Stimulated activated effector memory CD8-positive, alpha-beta T cell treated with anti-CD3 and anti-CD28 coated beads, Interleukin-12 subunit alpha, Interleukin-12 subunit beta, amount 100 ng/mL, for 72 hours (primary cell): ENCODE measurements at regions not wholly inside any gene's neighbourhood (a gene's known extent, or its start where the extent isn't known, plus 50 kb on each side); places are given as distances from the start of the nearest gene placed in this dataset.
"Not testable (repeated sequence)": the region's sequence is repeated elsewhere in the genome, so short reads cannot be mapped to it uniquely, and the experiment has no call there.

Experiments used
- ATAC-seq: fragments of 150-1000 bp; cut with Tn5 transposase; 2 replicates; pipeline ENCODE4 v1.10.0; 2021
- DNase-seq, 2 donors: peaks; one replicate each; pipeline ENCODE4 v3.0.0; 2021 to 2022; ENCODE audit warnings: low spot score in 2 of 2
- H3K27ac Mint-ChIP-seq: one replicate; pipeline ENCODE4 v1.8.0; 2022; ENCODE audit warnings: mild to moderate bottlenecking, mixed read lengths
- H3K36me3 Mint-ChIP-seq: one replicate; pipeline ENCODE4 v1.8.0; 2022; ENCODE audit warnings: mild to moderate bottlenecking, mixed read lengths
- H3K4me1 Mint-ChIP-seq: one replicate; pipeline ENCODE4 v1.8.0; 2022; ENCODE audit warnings: mixed read lengths
- H3K4me3 Mint-ChIP-seq: one replicate; pipeline ENCODE4 v1.8.0; 2022; ENCODE audit warnings: mild to moderate bottlenecking, mixed read lengths
- H3K9me3 Mint-ChIP-seq: one replicate; pipeline ENCODE4 v1.8.0; 2022; ENCODE audit warnings: mixed read lengths

DNA sequence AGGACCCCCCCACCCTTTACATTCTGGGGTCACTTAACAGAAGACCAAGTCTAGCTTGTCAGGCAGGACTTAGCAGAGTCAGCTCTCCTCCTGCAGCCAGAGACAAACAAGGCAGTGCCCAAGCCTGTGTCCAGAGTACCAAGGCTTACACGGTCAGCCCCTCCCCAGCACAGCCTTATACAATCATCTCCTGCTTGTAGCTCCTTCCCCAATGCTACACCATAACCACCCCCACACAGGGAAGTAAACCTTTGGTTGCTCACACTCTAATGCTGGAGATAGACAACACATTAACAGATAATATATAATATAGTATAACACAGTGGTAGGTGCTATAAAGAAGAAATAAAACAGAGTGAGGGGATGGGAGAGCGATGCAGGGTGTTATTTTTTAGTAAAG is 175.4 kb upstream of the PWP1 start:
- ATAC-seq (no peak), DNase-seq (no peak)
- Mint-ChIP-seq H3K4me3 (no peak overlapping the region), H3K4me1 (peaks cover 18% of the 10 kb centered on the region), H3K9me3 (no peaks in the 10 kb centered on the region), H3K27ac (peak overlapping the region; percentile 6), H3K36me3 (no peaks in the 10 kb centered on the region)

GRCh38 chr12:107511292-107511691 is 174.3 kb upstream of the PWP1 start:
- Mint-ChIP-seq H3K4me1 (peaks cover 25% of the 10 kb centered on the region), H3K4me3 (no peak overlapping the region), H3K9me3 (no peaks in the 10 kb centered on the region), H3K27ac (no peak overlapping the region), H3K36me3 (no peaks in the 10 kb centered on the region)
- ATAC-seq (no peak), DNase-seq (no peak)

GRCh38 chr12:107512391-107512790 is 173.2 kb upstream of the PWP1 start:
- H3K4me1 Mint-ChIP-seq, result peaks cover 20% of the 10 kb centered on the region
- H3K36me3 Mint-ChIP-seq, result no peaks in the 10 kb centered on the region
- no peaks in the 10 kb centered on the region for H3K9me3 Mint-ChIP-seq
- H3K4me3 Mint-ChIP-seq, result no peak overlapping the region
- no peak for ATAC-seq
- DNase-seq, result no peak
- no peak overlapping the region for H3K27ac Mint-ChIP-seq

GRCh38 chr12:107513184-107513583 is 172.4 kb upstream of the PWP1 start:
- Mint-ChIP-seq H3K9me3 (no peaks in the 10 kb centered on the region), H3K27ac (no peak overlapping the region), H3K36me3 (no peaks in the 10 kb centered on the region), H3K4me1 (peaks cover 20% of the 10 kb centered on the region), H3K4me3 (no peak overlapping the region)
- no peak for ATAC-seq
- no peak for DNase-seq

DNA sequence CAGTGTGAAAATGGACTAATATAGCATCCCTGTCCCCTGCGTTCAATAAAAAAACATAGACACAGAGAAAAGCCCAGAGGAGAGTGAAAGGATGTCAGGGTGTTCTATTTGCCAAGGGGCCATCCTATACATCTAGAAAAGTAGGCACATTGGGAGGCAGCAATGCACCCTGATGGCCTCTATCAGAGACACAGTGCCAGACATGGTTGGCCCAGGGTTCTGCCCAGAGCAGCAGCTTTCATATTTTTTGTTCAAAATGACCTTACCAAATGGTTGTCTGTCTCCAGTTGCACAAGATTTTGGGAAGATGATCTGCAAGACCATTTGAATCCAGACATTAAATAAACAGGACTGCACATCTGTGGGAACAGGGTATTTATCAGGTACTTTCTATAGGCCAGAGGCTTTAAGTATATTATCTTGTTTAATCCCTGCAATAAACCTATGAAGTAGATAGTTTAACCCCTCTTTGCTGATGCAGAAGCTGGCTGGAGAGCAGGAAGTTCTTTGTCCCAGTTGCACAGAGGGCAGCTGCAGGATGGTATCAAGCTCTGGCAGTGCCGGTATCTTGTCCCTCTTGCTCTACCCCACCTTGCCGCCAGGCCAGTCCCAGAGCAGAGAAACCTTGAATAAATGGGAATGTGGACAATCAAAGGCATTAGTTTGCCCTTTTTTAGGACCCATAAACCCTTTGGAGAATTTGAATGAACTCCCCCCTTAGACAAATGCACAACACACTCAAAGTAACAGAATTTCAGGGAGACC is 171.8 kb upstream of the PWP1 start:
- H3K4me3 Mint-ChIP-seq, result no peak overlapping the region
- ATAC-seq (no peak), DNase-seq (no peak)
- no peaks in the 10 kb centered on the region for H3K36me3 Mint-ChIP-seq
- peaks cover 20% of the 10 kb centered on the region for H3K4me1 Mint-ChIP-seq
- H3K27ac Mint-ChIP-seq, result no peak overlapping the region
- no peaks in the 10 kb centered on the region for H3K9me3 Mint-ChIP-seq

DNA sequence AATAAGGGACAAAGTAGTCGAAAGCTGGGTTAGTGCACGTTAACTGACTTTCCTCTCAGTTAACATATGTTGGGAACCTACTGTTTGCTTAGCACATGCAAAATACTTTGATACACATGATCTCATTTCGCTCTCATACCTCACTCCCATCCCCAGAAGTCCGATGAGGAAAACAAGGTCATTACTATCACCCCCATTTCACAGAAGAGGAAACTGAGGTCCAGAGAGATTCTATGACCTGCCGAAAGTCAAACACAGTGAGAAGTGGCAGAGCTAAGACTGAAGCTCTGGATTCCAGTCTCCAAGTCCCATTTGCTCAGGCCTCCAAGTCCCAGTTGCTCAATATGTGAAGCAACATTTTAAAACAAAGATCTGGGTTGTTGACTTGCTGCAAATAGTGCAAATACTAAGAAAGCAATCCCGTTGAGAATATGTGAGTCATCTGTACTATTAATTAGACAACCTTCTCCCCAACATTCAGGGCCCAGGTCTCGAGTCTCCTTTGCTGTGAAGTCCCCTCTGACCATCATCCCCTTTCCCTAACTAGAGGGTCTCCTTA is 170.6 kb upstream of the PWP1 start:
- H3K4me1 Mint-ChIP-seq, result peaks cover 20% of the 10 kb centered on the region
- H3K36me3 Mint-ChIP-seq, result no peaks in the 10 kb centered on the region
- H3K4me3 Mint-ChIP-seq, result no peak overlapping the region
- H3K27ac Mint-ChIP-seq, result peak overlapping the region; percentile 74
- DNase-seq, result no peak
- peak; percentile 50 for ATAC-seq
- H3K9me3 Mint-ChIP-seq, result no peaks in the 10 kb centered on the region

DNA sequence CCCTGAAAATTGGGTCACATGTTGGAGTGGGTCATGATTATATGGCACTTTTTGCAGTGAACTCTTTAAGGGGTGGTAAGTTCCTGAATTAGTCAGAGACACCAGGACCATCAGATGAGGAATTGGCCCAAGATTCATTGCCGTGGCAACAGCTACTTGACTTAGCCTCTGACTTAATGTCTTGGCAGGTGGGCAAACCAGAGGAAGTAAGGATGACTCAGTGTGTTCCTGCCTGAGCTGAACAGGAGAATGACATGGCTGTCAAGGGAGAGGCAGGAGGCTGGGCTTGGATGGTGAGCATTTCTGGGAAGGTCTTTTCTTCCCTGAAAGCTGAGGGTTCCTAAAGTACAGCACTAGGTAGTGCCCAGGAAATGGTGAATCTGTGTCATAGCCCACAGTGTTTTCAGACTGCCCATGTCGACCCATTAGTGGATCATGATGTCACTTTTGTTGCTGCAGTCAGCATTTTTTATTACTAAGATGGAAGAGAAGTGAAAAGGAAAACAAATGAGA is 170.1 kb upstream of the PWP1 start:
- Mint-ChIP-seq H3K36me3 (no peaks in the 10 kb centered on the region), H3K4me3 (peak overlapping the region; percentile 16), H3K27ac (peak overlapping the region; percentile 74), H3K4me1 (peaks cover 20% of the 10 kb centered on the region), H3K9me3 (no peaks in the 10 kb centered on the region)
- DNase-seq (peak; percentile 13 to 72), ATAC-seq (peak; percentile 95)

- peaks cover 20% of the 10 kb centered on the region for H3K4me1 Mint-ChIP-seq
- not testable (repeated sequence) for H3K9me3 Mint-ChIP-seq, H3K27ac Mint-ChIP-seq, H3K36me3 Mint-ChIP-seq, ATAC-seq, H3K4me3 Mint-ChIP-seq, DNase-seq
These were observed 167.8 kb upstream of the PWP1 start for GRCh38 chr12:107517816-107518215.

GRCh38 chr12:107518868-107519267 is 166.7 kb upstream of the PWP1 start:
- DNase-seq, result no peak
- Mint-ChIP-seq H3K4me1 (peaks cover 12% of the 10 kb centered on the region), H3K9me3 (peaks cover 6% of the 10 kb centered on the region), H3K27ac (no peak overlapping the region), H3K4me3 (no peak overlapping the region), H3K36me3 (no peaks in the 10 kb centered on the region)
- ATAC-seq, result no peak

GRCh38 chr12:107519906-107520859 is 165.4 kb upstream of the PWP1 start:
- peaks cover 6% of the 10 kb centered on the region for H3K9me3 Mint-ChIP-seq

GRCh38 chr12:107521826-107522355 is 163.7 kb upstream of the PWP1 start:
- no peak for ATAC-seq
- Mint-ChIP-seq H3K9me3 (peaks cover 6% of the 10 kb centered on the region), H3K27ac (no peak overlapping the region)

More at GRCh38 chr12:107519906-107520859, 165.4 kb upstream of the PWP1 start:
- ATAC-seq, result no peak
- Mint-ChIP-seq H3K27ac (no peak overlapping the region), H3K36me3 (no peaks in the 10 kb centered on the region), H3K4me1 (peaks cover 7% of the 10 kb centered on the region), H3K4me3 (no peak overlapping the region)
- DNase-seq, result no peak

DNA sequence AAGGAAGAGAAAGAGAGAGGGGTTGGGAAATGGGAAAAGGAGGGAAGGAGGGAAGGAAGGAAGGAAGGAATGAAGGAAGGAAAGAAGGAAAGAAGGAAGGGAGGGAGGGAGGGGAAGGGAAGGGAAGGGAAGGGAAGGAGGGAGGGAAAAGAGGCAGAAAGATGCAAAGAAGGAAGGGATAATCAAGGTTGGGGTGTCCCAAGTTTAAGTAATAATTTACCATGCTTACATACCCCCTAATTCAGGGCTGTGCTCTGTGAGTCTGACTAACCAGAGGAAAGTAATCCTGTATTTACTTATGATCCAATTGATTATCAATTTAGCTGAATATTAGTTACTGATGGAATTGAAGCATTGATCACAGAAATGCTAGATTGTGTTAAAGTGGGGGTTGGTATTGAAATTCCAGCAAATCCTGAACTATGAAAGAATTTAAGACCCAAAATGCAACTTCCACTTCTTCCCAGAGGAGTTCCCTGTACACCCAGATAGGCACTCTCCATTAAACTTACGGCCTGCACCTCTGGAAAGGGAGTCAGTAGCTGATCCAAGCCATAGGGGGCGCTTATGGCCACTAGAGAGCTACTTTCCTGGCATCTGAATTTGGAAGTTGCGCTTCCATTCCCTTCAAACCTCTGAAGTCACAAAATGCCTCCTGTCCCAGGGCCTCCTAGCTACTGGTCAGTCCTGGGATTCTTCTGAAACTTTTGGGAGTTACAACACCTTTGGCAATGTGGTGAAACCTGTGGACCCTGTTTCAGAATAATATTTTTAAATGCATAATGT is 162.7 kb upstream of the PWP1 start:
- ATAC-seq (no peak), DNase-seq (no peak)
- no peaks in the 10 kb centered on the region for H3K36me3 Mint-ChIP-seq
- no peaks in the 10 kb centered on the region for H3K4me1 Mint-ChIP-seq
- H3K4me3 Mint-ChIP-seq, result no peak overlapping the region
- H3K27ac Mint-ChIP-seq, result no peak overlapping the region
- peaks cover 6% of the 10 kb centered on the region for H3K9me3 Mint-ChIP-seq

More at GRCh38 chr12:107521826-107522355, 163.7 kb upstream of the PWP1 start:
- DNase-seq, result no peak
- Mint-ChIP-seq H3K4me3 (no peak overlapping the region), H3K36me3 (no peaks in the 10 kb centered on the region), H3K4me1 (no peaks in the 10 kb centered on the region)

DNA sequence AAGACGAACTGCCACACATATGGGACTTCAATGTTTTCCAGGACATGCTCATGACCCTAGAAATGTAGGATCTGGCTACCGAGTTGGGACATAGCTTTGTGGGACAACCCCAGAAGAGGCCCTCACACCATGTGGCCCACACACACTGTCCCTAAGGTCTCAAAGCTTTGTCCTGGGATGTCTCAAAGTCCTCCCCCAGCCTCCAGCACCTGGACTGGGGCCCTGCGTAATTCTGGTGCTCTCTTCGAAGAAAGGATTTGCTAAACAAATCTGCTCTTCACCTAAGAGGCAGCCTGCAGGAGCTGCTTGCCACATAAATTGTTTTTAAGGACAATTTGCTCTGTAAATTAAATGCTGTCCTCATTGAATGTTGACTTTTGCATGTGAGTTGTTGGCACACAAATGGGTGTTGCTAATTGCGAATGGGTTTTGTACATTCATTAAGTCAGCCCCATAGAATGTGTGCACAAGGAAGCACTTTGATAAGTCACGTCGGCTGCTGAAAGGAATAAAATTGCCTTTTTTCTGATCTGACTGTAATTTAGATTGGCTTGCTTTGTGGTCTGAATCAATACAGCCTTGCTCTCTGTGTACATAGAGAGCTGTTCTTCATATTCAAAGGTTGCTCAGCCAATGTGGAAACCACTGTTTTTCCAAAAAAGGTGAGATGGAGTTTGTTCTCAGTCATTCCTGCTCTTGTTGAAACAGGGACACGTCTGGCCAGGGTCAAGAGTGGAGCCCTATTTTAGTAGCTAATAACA is 161.6 kb upstream of the PWP1 start:
- ATAC-seq, result no peak
- DNase-seq, result no peak

More for the DNA sequence above, 161.6 kb upstream of the PWP1 start:
- Mint-ChIP-seq H3K9me3 (peaks cover 6% of the 10 kb centered on the region), H3K27ac (no peak overlapping the region), H3K36me3 (no peaks in the 10 kb centered on the region), H3K4me3 (no peak overlapping the region), H3K4me1 (no peaks in the 10 kb centered on the region)
